ENCODE measurements at regions not wholly inside any gene's neighbourhood (a gene's known extent, or its start where the extent isn't known, plus 50 kb on each side); places are given as distances from the start of the nearest gene placed in this dataset.

- Mint-ChIP-seq H3K4me1 (peaks cover 13% of the 10 kb centered on the region), H3K27ac (ENCODE audit: unreplicated experiment) (no peak overlapping the region), H3K9me3 (peaks cover 8% of the 10 kb centered on the region), H3K27me3 (ENCODE audit: low read depth) (no peaks in the 10 kb centered on the region), H3K36me3 (ENCODE audit: low read depth) (no peaks in the 10 kb centered on the region), H3K4me3 (no peak overlapping the region)
- no peak for TF ChIP-seq CTCF (conservative IDR thresholded peaks at IDR 0.05)
- no peak for DNase-seq (ENCODE audit: low read depth, low spot score)
Measured at GRCh38 chr3:30170681-30171438, 435.5 kb upstream of the TGFBR2 start.

GRCh38 chr3:30174357-30174756 lies 432.0 kb upstream of the TGFBR2 start:
- DNase-seq (ENCODE audit: low read depth, low spot score): no peak
- no peak overlapping the region for H3K4me3 Mint-ChIP-seq
- no peaks in the 10 kb centered on the region for H3K36me3 Mint-ChIP-seq (ENCODE audit: low read depth)
- H3K27me3 Mint-ChIP-seq (ENCODE audit: low read depth): no peaks in the 10 kb centered on the region
- H3K27ac Mint-ChIP-seq (ENCODE audit: unreplicated experiment): no peak overlapping the region
- H3K4me1 Mint-ChIP-seq: no peaks in the 10 kb centered on the region
- TF ChIP-seq CTCF (conservative IDR thresholded peaks at IDR 0.05): no peak
- no peaks in the 10 kb centered on the region for H3K9me3 Mint-ChIP-seq

- Mint-ChIP-seq H3K27me3 (ENCODE audit: low read depth) (no peaks in the 10 kb centered on the region), H3K4me1 (peaks cover 20% of the 10 kb centered on the region), H3K4me3 (no peak overlapping the region), H3K36me3 (ENCODE audit: low read depth) (no peaks in the 10 kb centered on the region), H3K27ac (ENCODE audit: unreplicated experiment) (peak overlapping the region; percentile 52), H3K9me3 (no peaks in the 10 kb centered on the region)
- no peak for TF ChIP-seq CTCF (conservative IDR thresholded peaks at IDR 0.05)
- no peak for DNase-seq (ENCODE audit: low read depth, low spot score)
Measured at GRCh38 chr3:30180310-30181177, 425.9 kb upstream of the TGFBR2 start.

- Mint-ChIP-seq H3K4me3 (no peak overlapping the region), H3K27me3 (ENCODE audit: low read depth) (no peaks in the 10 kb centered on the region), H3K4me1 (peaks cover 20% of the 10 kb centered on the region), H3K27ac (ENCODE audit: unreplicated experiment) (no peak overlapping the region), H3K9me3 (no peaks in the 10 kb centered on the region), H3K36me3 (ENCODE audit: low read depth) (no peaks in the 10 kb centered on the region)
- DNase-seq (ENCODE audit: low read depth, low spot score): no peak
- no peak for TF ChIP-seq CTCF (conservative IDR thresholded peaks at IDR 0.05)
Measured at GRCh38 chr3:30181178-30181465, 425.3 kb upstream of the TGFBR2 start.

GRCh38 chr3:30181581-30181980 lies 424.8 kb upstream of the TGFBR2 start:
- no peak for TF ChIP-seq CTCF (conservative IDR thresholded peaks at IDR 0.05)
- Mint-ChIP-seq H3K27ac (ENCODE audit: unreplicated experiment) (no peak overlapping the region), H3K27me3 (ENCODE audit: low read depth) (no peaks in the 10 kb centered on the region), H3K4me3 (no peak overlapping the region), H3K4me1 (peaks cover 20% of the 10 kb centered on the region), H3K9me3 (no peaks in the 10 kb centered on the region), H3K36me3 (ENCODE audit: low read depth) (no peaks in the 10 kb centered on the region)
- DNase-seq (ENCODE audit: low read depth, low spot score): no peak
